ENCODE measurements at regions not wholly inside any gene's neighbourhood (a gene's known extent, or its start where the extent isn't known, plus 50 kb on each side); places are given as distances from the start of the nearest gene placed in this dataset.
"Not testable (repeated sequence)": the region's sequence is repeated elsewhere in the genome, so short reads cannot be mapped to it uniquely, and the experiment has no call there.

GRCh38 chr12:127133675-127134335, 1133.2 kb upstream of the TMEM132C start:
- DNase-seq: no peak

GRCh38 chr12:127140864-127141484, 1126.0 kb upstream of the TMEM132C start:
- DNase-seq: not testable (repeated sequence)

GRCh38 chr12:127143020-127143419, 1124.0 kb upstream of the TMEM132C start:
- DNase-seq: no peak

- DNase-seq: no peak
Measured at GRCh38 chr12:127144770-127145169, 1122.2 kb upstream of the TMEM132C start.

GRCh38 chr12:127145241-127145928, 1121.6 kb upstream of the TMEM132C start:
- no peak for DNase-seq

GRCh38 chr12:127145929-127146789, 1120.8 kb upstream of the TMEM132C start:
- DNase-seq: peak; percentile 91

GRCh38 chr12:127146991-127147718, 1119.8 kb upstream of the TMEM132C start:
- no peak for DNase-seq

GRCh38 chr12:127147724-127148123, 1119.2 kb upstream of the TMEM132C start:
- no peak for DNase-seq

- DNase-seq: no peak
Measured at GRCh38 chr12:127148318-127148717, 1118.7 kb upstream of the TMEM132C start.

GRCh38 chr12:127149226-127149964, 1117.6 kb upstream of the TMEM132C start:
- DNase-seq: no peak

- DNase-seq: no peak
Measured at GRCh38 chr12:127150028-127150427, 1116.9 kb upstream of the TMEM132C start.

GRCh38 chr12:127150479-127150878, 1116.5 kb upstream of the TMEM132C start:
- no peak for DNase-seq

- DNase-seq: no peak
Measured at GRCh38 chr12:127150956-127151355, 1116.0 kb upstream of the TMEM132C start.

- DNase-seq: no peak
Measured at GRCh38 chr12:127153996-127154395, 1113.0 kb upstream of the TMEM132C start.

GRCh38 chr12:127154830-127155229, 1112.1 kb upstream of the TMEM132C start:
- DNase-seq: not testable (repeated sequence)

- DNase-seq: not testable (repeated sequence)
Measured at GRCh38 chr12:127155935-127156619, 1110.9 kb upstream of the TMEM132C start.

GRCh38 chr12:127157501-127158366, 1109.2 kb upstream of the TMEM132C start:
- not testable (repeated sequence) for DNase-seq

- no peak for DNase-seq
Measured at GRCh38 chr12:127158385-127159061, 1108.4 kb upstream of the TMEM132C start.

- no peak for DNase-seq
Measured at GRCh38 chr12:127161466-127161865, 1105.5 kb upstream of the TMEM132C start.
